Sigmoid colon (tissue), 6 donors: ENCODE measurements at regions not wholly inside any gene's neighbourhood (a gene's known extent, or its start where the extent isn't known, plus 50 kb on each side); places are given as distances from the start of the nearest gene placed in this dataset.

Experiments used
- DNase-seq: peaks from one replicate; pipeline ENCODE4 v3.0.0-alpha.2; 2019
- H3K27ac ChIP-seq, 4 donors: fragments of 200-600 bp; sonication (generic); one replicate each; pipeline ENCODE4 v1.5.1; 2016 to 2019; ENCODE audit warnings: mild to moderate bottlenecking in 1 of 4
- H3K27me3 ChIP-seq, 3 donors: fragments of 200-600 bp; sonication (generic); one replicate each; pipeline ENCODE4 v1.5.1; 2019; ENCODE audit warnings: mild to moderate bottlenecking in 1 of 3
- H3K36me3 ChIP-seq, 4 donors: fragments of 200-600 bp; sonication (generic); one replicate each; pipeline ENCODE4 v1.5.1; 2016 to 2019
- H3K4me1 ChIP-seq, 4 donors: fragments of 200-600 bp; sonication (generic); one replicate each; pipeline ENCODE4 v1.5.1; 2017 to 2019
- H3K4me3 ChIP-seq, 4 donors: fragments of 200-600 bp; sonication (generic); one replicate each; pipeline ENCODE4 v1.5.1; 2017 to 2019; ENCODE audit warnings: mild to moderate bottlenecking in 2 of 4, moderate library complexity in 1 of 4
- H3K9me3 ChIP-seq, 4 donors: fragments of 200-600 bp in 3 of 4; sonication (generic) in 3 of 4; one replicate each; pipeline versions ENCODE4 v1.5.1 to v1.6.1; 2013 to 2019
- CTCF ChIP-seq, 4 experiments: fragments of 450-650 bp in 3 of 4; fragments of 200-600 bp in 1 of 4; IDR thresholded peaks; one replicate each; pipeline ENCODE4 v1.5.1; 2016 to 2019; ENCODE audit warnings: antibody characterized with exemption in 4 of 4, mild to moderate bottlenecking in 3 of 4, moderate library complexity in 2 of 4
- EP300 ChIP-seq, 4 donors: sonication (generic); formaldehyde crosslinking; IDR thresholded peaks; one replicate each; pipeline ENCODE4 v1.6.1; 2017; ENCODE audit warnings: antibody characterized with exemption in 4 of 4
- POLR2A ChIP-seq, 2 donors: fragments of 450-650 bp; IDR thresholded peaks; one replicate each; pipeline ENCODE4 v1.6.1; 2016; ENCODE audit warnings: antibody characterized with exemption in 2 of 2, mild to moderate bottlenecking in 2 of 2, moderate library complexity in 2 of 2
- POLR2AphosphoS5 ChIP-seq, 4 donors: sonication (generic); formaldehyde crosslinking; IDR thresholded peaks; one replicate each; pipeline ENCODE4 v1.6.1; 2017; ENCODE audit warnings: antibody characterized with exemption in 4 of 4
- WGBS, 2 donors: extraction: QIAGEN DNeasy Blood & Tissue Kit; methylation state at CpG; one replicate each; pipeline ENCODE4 v1.1.7; 2013; 5-methylcytosine and 5-hydroxymethylcytosine counted together
- intact Hi-C: fragments of 100-400 bp; cut with DNase I; formaldehyde crosslinking; loops from one replicate; pipeline ENCODE4 v1.15.1; 2023
- donor health status: healthy with polysubstance abuse.
- donor health status: healthy.

- intact Hi-C loops: no loop called here
- H3K27me3 ChIP-seq: no peaks in the 10 kb centered on the region
- no peak for DNase-seq
- WGBS, 2 donors: 78 to 86% methylated on average over 1 of the region's 1 CpG
- H3K4me1 ChIP-seq: peaks cover 0 to 7% (median 3%) of the 10 kb centered on the region in 4 donors
- TF ChIP-seq POLR2AphosphoS5 (IDR thresholded peaks at IDR 0.05) (no peak), CTCF (IDR thresholded peaks at IDR 0.05) (no peak), POLR2A (IDR thresholded peaks at IDR 0.05) (no peak), EP300 (IDR thresholded peaks at IDR 0.05) (no peak)
- H3K9me3 ChIP-seq: no peaks in the 10 kb centered on the region
- no peaks in the 10 kb centered on the region for H3K36me3 ChIP-seq
- no peak overlapping the region for H3K27ac ChIP-seq
- no peak overlapping the region for H3K4me3 ChIP-seq
These were observed 107.0 kb downstream of the ZNF429 start for GRCh38 chr19:21612403-21612872.

- DNase-seq: no peak
- H3K27me3 ChIP-seq: no peaks in the 10 kb centered on the region
- H3K27ac ChIP-seq: no peak overlapping the region
- no peak overlapping the region for H3K4me3 ChIP-seq
- TF ChIP-seq CTCF (IDR thresholded peaks at IDR 0.05): no peak
- no peak for TF ChIP-seq POLR2A (IDR thresholded peaks at IDR 0.05)
- TF ChIP-seq EP300 (IDR thresholded peaks at IDR 0.05): no peak
- TF ChIP-seq POLR2AphosphoS5 (IDR thresholded peaks at IDR 0.05): no peak
- WGBS, 2 donors: 62 to 68% methylated on average over 4 of the region's 4 CpGs
- peaks cover 0 to 7% (median 3%) of the 10 kb centered on the region in 4 donors for H3K4me1 ChIP-seq
- H3K9me3 ChIP-seq: no peaks in the 10 kb centered on the region
- intact Hi-C loops: no loop called here
- no peaks in the 10 kb centered on the region for H3K36me3 ChIP-seq
These were observed 106.4 kb downstream of the ZNF429 start for GRCh38 chr19:21611659-21612402.

GRCh38 chr19:21610787-21611186 lies 105.4 kb downstream of the ZNF429 start:
- TF ChIP-seq EP300 (IDR thresholded peaks at IDR 0.05) (no peak), POLR2A (IDR thresholded peaks at IDR 0.05) (no peak), POLR2AphosphoS5 (IDR thresholded peaks at IDR 0.05) (no peak), CTCF (IDR thresholded peaks at IDR 0.05) (no peak)
- WGBS, 2 donors: 88 to 94% methylated on average over 1 of the region's 1 CpG
- no peak overlapping the region for H3K27ac ChIP-seq
- H3K4me3 ChIP-seq: no peak overlapping the region
- H3K9me3 ChIP-seq: no peaks in the 10 kb centered on the region
- no peak for DNase-seq
- H3K4me1 ChIP-seq: peaks cover 0 to 7% (median 3%) of the 10 kb centered on the region in 4 donors
- no peaks in the 10 kb centered on the region for H3K36me3 ChIP-seq
- intact Hi-C loops: no loop called here
- no peaks in the 10 kb centered on the region for H3K27me3 ChIP-seq

- Histone ChIP-seq H3K9me3 (no peaks in the 10 kb centered on the region), H3K4me1 (peaks cover 0 to 7% (median 4%) of the 10 kb centered on the region in 4 donors), H3K27me3 (no peaks in the 10 kb centered on the region), H3K36me3 (no peaks in the 10 kb centered on the region), H3K27ac (no peak overlapping the region), H3K4me3 (no peak overlapping the region)
- DNase-seq: no peak
- WGBS, 2 donors: 66 to 85% methylated on average over 3 of the region's 3 CpGs
- intact Hi-C loops: no loop called here
- TF ChIP-seq POLR2A (IDR thresholded peaks at IDR 0.05): no peak
- no peak for TF ChIP-seq EP300 (IDR thresholded peaks at IDR 0.05)
- TF ChIP-seq POLR2AphosphoS5 (IDR thresholded peaks at IDR 0.05): no peak
- no peak for TF ChIP-seq CTCF (IDR thresholded peaks at IDR 0.05)
These were observed 104.9 kb downstream of the ZNF429 start for GRCh38 chr19:21610341-21610740.
